Activated naive CD4-positive, alpha-beta T cell treated with anti-CD3 and anti-CD28 coated beads, Interleukin-2, amount 10 ng/mL, durations not matched to agents 7 days and 5 days (primary cell): ENCODE measurements at regions not wholly inside any gene's neighbourhood (a gene's known extent, or its start where the extent isn't known, plus 50 kb on each side); places are given as distances from the start of the nearest gene placed in this dataset.

ENCODE experiments used
- CTCF ChIA-PET: fragments of 350-600 bp; sonication (Branson Sonifier 250); formaldehyde crosslinking; loops from one replicate; lab custom pipeline; 2021; ENCODE audit warnings: antibody characterized with exemption; lab: Charles Lee
- DNase-seq: peaks from one replicate; pipeline ENCODE4 v3.0.0-alpha.2; 2020
- H3K27ac Mint-ChIP-seq: one replicate; pipeline ENCODE4 v1.8.0; 2021; ENCODE audit warnings: mild to moderate bottlenecking, moderate library complexity, mixed read lengths
- H3K27me3 Mint-ChIP-seq: one replicate; pipeline ENCODE4 v1.8.0; 2021; ENCODE audit warnings: mild to moderate bottlenecking, mixed read lengths
- H3K36me3 Mint-ChIP-seq: one replicate; pipeline ENCODE4 v1.8.0; 2021; ENCODE audit warnings: mixed read lengths
- H3K4me1 Mint-ChIP-seq: one replicate; pipeline ENCODE4 v1.8.0; 2021; ENCODE audit warnings: mixed read lengths
- H3K4me3 Mint-ChIP-seq: one replicate; pipeline ENCODE4 v1.8.0; 2021; ENCODE audit warnings: mild to moderate bottlenecking, moderate library complexity, mixed read lengths
- H3K9me3 Mint-ChIP-seq: one replicate; pipeline ENCODE4 v1.8.0; 2021; ENCODE audit warnings: mixed read lengths

- Mint-ChIP-seq H3K4me3 (no peak overlapping the region), H3K4me1 (no peaks in the 10 kb centered on the region), H3K9me3 (no peaks in the 10 kb centered on the region), H3K36me3 (no peaks in the 10 kb centered on the region), H3K27me3 (no peaks in the 10 kb centered on the region), H3K27ac (no peak overlapping the region)
- DNase-seq, result no peak
- CTCF ChIA-PET, result no interaction called here
Measured at GRCh38 chr2:59711121-59711520, 842.3 kb downstream of the BCL11A start.

GRCh38 chr2:59706729-59707128 is 846.7 kb downstream of the BCL11A start:
- no peaks in the 10 kb centered on the region for H3K27me3 Mint-ChIP-seq
- no peak overlapping the region for H3K4me3 Mint-ChIP-seq
- DNase-seq, result no peak
- no peak overlapping the region for H3K27ac Mint-ChIP-seq
- H3K36me3 Mint-ChIP-seq, result no peaks in the 10 kb centered on the region
- no peaks in the 10 kb centered on the region for H3K9me3 Mint-ChIP-seq
- H3K4me1 Mint-ChIP-seq, result no peaks in the 10 kb centered on the region
- CTCF ChIA-PET, result no interaction called here

GRCh38 chr2:59703796-59704195 is 849.7 kb downstream of the BCL11A start:
- Mint-ChIP-seq H3K4me1 (no peaks in the 10 kb centered on the region), H3K9me3 (no peaks in the 10 kb centered on the region), H3K27ac (no peak overlapping the region), H3K36me3 (no peaks in the 10 kb centered on the region), H3K27me3 (no peaks in the 10 kb centered on the region), H3K4me3 (no peak overlapping the region)
- no peak for DNase-seq
- CTCF ChIA-PET, result no interaction called here

- H3K27me3 Mint-ChIP-seq, result no peaks in the 10 kb centered on the region
- no peak overlapping the region for H3K27ac Mint-ChIP-seq
Measured at GRCh38 chr2:59702026-59702425, 851.4 kb downstream of the BCL11A start.

GRCh38 chr2:59701271-59701994 is 852.0 kb downstream of the BCL11A start:
- Mint-ChIP-seq H3K9me3 (no peaks in the 10 kb centered on the region), H3K4me1 (no peaks in the 10 kb centered on the region), H3K27me3 (no peaks in the 10 kb centered on the region), H3K27ac (no peak overlapping the region), H3K4me3 (no peak overlapping the region), H3K36me3 (no peaks in the 10 kb centered on the region)
- CTCF ChIA-PET, result no interaction called here
- DNase-seq, result no peak

More at GRCh38 chr2:59702026-59702425, 851.4 kb downstream of the BCL11A start:
- no peaks in the 10 kb centered on the region for H3K4me1 Mint-ChIP-seq
- CTCF ChIA-PET, result no interaction called here
- DNase-seq, result no peak
- no peaks in the 10 kb centered on the region for H3K36me3 Mint-ChIP-seq
- H3K4me3 Mint-ChIP-seq, result no peak overlapping the region
- no peaks in the 10 kb centered on the region for H3K9me3 Mint-ChIP-seq

- H3K27ac Mint-ChIP-seq, result no peak overlapping the region
- CTCF ChIA-PET, result no interaction called here
- DNase-seq, result no peak
- no peaks in the 10 kb centered on the region for H3K36me3 Mint-ChIP-seq
- H3K9me3 Mint-ChIP-seq, result no peaks in the 10 kb centered on the region
- no peaks in the 10 kb centered on the region for H3K27me3 Mint-ChIP-seq
- no peak overlapping the region for H3K4me3 Mint-ChIP-seq
- H3K4me1 Mint-ChIP-seq, result no peaks in the 10 kb centered on the region
Measured at GRCh38 chr2:59694176-59694575, 859.3 kb downstream of the BCL11A start.

GRCh38 chr2:59693231-59693959 is 860.1 kb downstream of the BCL11A start:
- no peak for DNase-seq
- no peaks in the 10 kb centered on the region for H3K36me3 Mint-ChIP-seq
- no peak overlapping the region for H3K27ac Mint-ChIP-seq
- H3K4me3 Mint-ChIP-seq, result no peak overlapping the region
- CTCF ChIA-PET, result interaction anchor here (0.5 kb wide), 1 partner anchor 1015 kb away, joined by 3 read pairs; no protein-coding TSS in a partner anchor
- H3K4me1 Mint-ChIP-seq, result no peaks in the 10 kb centered on the region
- H3K27me3 Mint-ChIP-seq, result no peaks in the 10 kb centered on the region
- no peaks in the 10 kb centered on the region for H3K9me3 Mint-ChIP-seq

GRCh38 chr2:59691518-59692190 is 861.8 kb downstream of the BCL11A start:
- Mint-ChIP-seq H3K27ac (no peak overlapping the region), H3K36me3 (no peaks in the 10 kb centered on the region), H3K9me3 (no peaks in the 10 kb centered on the region), H3K27me3 (no peaks in the 10 kb centered on the region), H3K4me1 (no peaks in the 10 kb centered on the region), H3K4me3 (no peak overlapping the region)
- CTCF ChIA-PET, result no interaction called here
- no peak for DNase-seq

- CTCF ChIA-PET, result no interaction called here
- no peak overlapping the region for H3K4me3 Mint-ChIP-seq
- no peak overlapping the region for H3K27ac Mint-ChIP-seq
- H3K4me1 Mint-ChIP-seq, result no peaks in the 10 kb centered on the region
- no peaks in the 10 kb centered on the region for H3K36me3 Mint-ChIP-seq
- no peak for DNase-seq
- no peaks in the 10 kb centered on the region for H3K27me3 Mint-ChIP-seq
- no peaks in the 10 kb centered on the region for H3K9me3 Mint-ChIP-seq
Measured at GRCh38 chr2:59690849-59691248, 862.6 kb downstream of the BCL11A start.

- Mint-ChIP-seq H3K4me1 (no peaks in the 10 kb centered on the region), H3K27me3 (no peaks in the 10 kb centered on the region), H3K27ac (no peak overlapping the region), H3K9me3 (no peaks in the 10 kb centered on the region), H3K4me3 (no peak overlapping the region), H3K36me3 (no peaks in the 10 kb centered on the region)
- no peak for DNase-seq
- CTCF ChIA-PET, result no interaction called here
Measured at GRCh38 chr2:59684771-59685166, 868.7 kb downstream of the BCL11A start.

- Mint-ChIP-seq H3K36me3 (no peaks in the 10 kb centered on the region), H3K4me3 (no peak overlapping the region), H3K27me3 (no peaks in the 10 kb centered on the region), H3K4me1 (no peaks in the 10 kb centered on the region), H3K27ac (no peak overlapping the region), H3K9me3 (no peaks in the 10 kb centered on the region)
- CTCF ChIA-PET, result no interaction called here
- no peak for DNase-seq
Measured at GRCh38 chr2:59684116-59684770, 869.2 kb downstream of the BCL11A start.

GRCh38 chr2:59680863-59681262 is 872.6 kb downstream of the BCL11A start:
- no peaks in the 10 kb centered on the region for H3K4me1 Mint-ChIP-seq
- CTCF ChIA-PET, result no interaction called here
- H3K36me3 Mint-ChIP-seq, result no peaks in the 10 kb centered on the region
- DNase-seq, result no peak
- H3K9me3 Mint-ChIP-seq, result no peaks in the 10 kb centered on the region
- no peak overlapping the region for H3K4me3 Mint-ChIP-seq
- no peak overlapping the region for H3K27ac Mint-ChIP-seq
- H3K27me3 Mint-ChIP-seq, result no peaks in the 10 kb centered on the region

- Mint-ChIP-seq H3K36me3 (no peaks in the 10 kb centered on the region), H3K27ac (no peak overlapping the region), H3K9me3 (no peaks in the 10 kb centered on the region), H3K27me3 (no peaks in the 10 kb centered on the region), H3K4me1 (no peaks in the 10 kb centered on the region), H3K4me3 (no peak overlapping the region)
- CTCF ChIA-PET, result no interaction called here
- no peak for DNase-seq
Measured at GRCh38 chr2:59677158-59677557, 876.3 kb downstream of the BCL11A start.

- no peaks in the 10 kb centered on the region for H3K9me3 Mint-ChIP-seq
- H3K27ac Mint-ChIP-seq, result no peak overlapping the region
- no peaks in the 10 kb centered on the region for H3K27me3 Mint-ChIP-seq
- H3K36me3 Mint-ChIP-seq, result no peaks in the 10 kb centered on the region
- no peak for DNase-seq
- CTCF ChIA-PET, result no interaction called here
- no peak overlapping the region for H3K4me3 Mint-ChIP-seq
- no peaks in the 10 kb centered on the region for H3K4me1 Mint-ChIP-seq
Measured at GRCh38 chr2:59674100-59674499, 879.4 kb downstream of the BCL11A start.
